ENCODE measurements at regions not wholly inside any gene's neighbourhood (a gene's known extent, or its start where the extent isn't known, plus 50 kb on each side); places are given as distances from the start of the nearest gene placed in this dataset.

- peak; percentile 3 for DNase-seq (ENCODE audit: low read depth, low spot score)
- H3K36me3 ChIP-seq (ENCODE audit: insufficient read depth, low read length) = no peaks in the 10 kb centered on the region
- H3K9me3 ChIP-seq (ENCODE audit: low read depth, low read length) = no peaks in the 10 kb centered on the region
- no peak overlapping the region for H3K27ac ChIP-seq
- TF ChIP-seq EZH2 (IDR thresholded peaks at IDR 0.05) (no peak), FOXP2 (optimal IDR thresholded peaks at IDR 0.05; ENCODE audit: control extremely low read depth, extremely low read length, insufficient read depth) (no peak), POLR2AphosphoS5 (IDR thresholded peaks at IDR 0.05; ENCODE audit: borderline replicate concordance, low read depth, low read length) (no peak)
- H3K9ac ChIP-seq (ENCODE audit: insufficient read length) = no peak overlapping the region
- H3K4me3 ChIP-seq = no peak overlapping the region
Measured at GRCh38 chr5:130805648-130806047, 359.4 kb downstream of the HINT1 start.

- H3K9ac ChIP-seq (ENCODE audit: insufficient read length) = no peak overlapping the region
- DNase-seq (ENCODE audit: low read depth, low spot score) = no peak
- H3K4me3 ChIP-seq = no peak overlapping the region
- H3K9me3 ChIP-seq (ENCODE audit: low read depth, low read length) = no peaks in the 10 kb centered on the region
- H3K27ac ChIP-seq = no peak overlapping the region
- H3K36me3 ChIP-seq (ENCODE audit: insufficient read depth, low read length) = no peaks in the 10 kb centered on the region
- TF ChIP-seq POLR2AphosphoS5 (IDR thresholded peaks at IDR 0.05; ENCODE audit: borderline replicate concordance, low read depth, low read length) = no peak
- TF ChIP-seq FOXP2 (optimal IDR thresholded peaks at IDR 0.05; ENCODE audit: control extremely low read depth, extremely low read length, insufficient read depth) = no peak
- no peak for TF ChIP-seq EZH2 (IDR thresholded peaks at IDR 0.05)
Measured at GRCh38 chr5:130805036-130805435, 360.0 kb downstream of the HINT1 start.

- no peak for DNase-seq (ENCODE audit: low read depth, low spot score)
- Histone ChIP-seq H3K36me3 (ENCODE audit: insufficient read depth, low read length) (no peaks in the 10 kb centered on the region), H3K9ac (ENCODE audit: insufficient read length) (no peak overlapping the region), H3K4me3 (no peak overlapping the region), H3K27ac (no peak overlapping the region), H3K9me3 (ENCODE audit: low read depth, low read length) (no peaks in the 10 kb centered on the region)
- TF ChIP-seq POLR2AphosphoS5 (IDR thresholded peaks at IDR 0.05; ENCODE audit: borderline replicate concordance, low read depth, low read length) (no peak), FOXP2 (optimal IDR thresholded peaks at IDR 0.05; ENCODE audit: control extremely low read depth, extremely low read length, insufficient read depth) (no peak), EZH2 (IDR thresholded peaks at IDR 0.05) (no peak)
Measured at GRCh38 chr5:130801963-130802362, 363.1 kb downstream of the HINT1 start.

- no peak for TF ChIP-seq FOXP2 (optimal IDR thresholded peaks at IDR 0.05; ENCODE audit: control extremely low read depth, extremely low read length, insufficient read depth)
- TF ChIP-seq EZH2 (IDR thresholded peaks at IDR 0.05) = no peak
- TF ChIP-seq POLR2AphosphoS5 (IDR thresholded peaks at IDR 0.05; ENCODE audit: borderline replicate concordance, low read depth, low read length) = no peak
- no peaks in the 10 kb centered on the region for H3K36me3 ChIP-seq (ENCODE audit: insufficient read depth, low read length)
- no peak overlapping the region for H3K9ac ChIP-seq (ENCODE audit: insufficient read length)
- H3K27ac ChIP-seq = no peak overlapping the region
- no peak overlapping the region for H3K4me3 ChIP-seq
- H3K9me3 ChIP-seq (ENCODE audit: low read depth, low read length) = no peaks in the 10 kb centered on the region
- no peak for DNase-seq (ENCODE audit: low read depth, low spot score)
Measured at GRCh38 chr5:130799015-130799414, 366.0 kb downstream of the HINT1 start.

- no peaks in the 10 kb centered on the region for H3K9me3 ChIP-seq (ENCODE audit: low read depth, low read length)
Measured at GRCh38 chr5:130797303-130797702, 367.8 kb downstream of the HINT1 start.

GRCh38 chr5:130796902-130797301, 368.2 kb downstream of the HINT1 start:
- DNase-seq (ENCODE audit: low read depth, low spot score) = no peak
- TF ChIP-seq POLR2AphosphoS5 (IDR thresholded peaks at IDR 0.05; ENCODE audit: borderline replicate concordance, low read depth, low read length) = no peak
- TF ChIP-seq EZH2 (IDR thresholded peaks at IDR 0.05) = no peak
- TF ChIP-seq FOXP2 (optimal IDR thresholded peaks at IDR 0.05; ENCODE audit: control extremely low read depth, extremely low read length, insufficient read depth) = no peak
- no peaks in the 10 kb centered on the region for H3K9me3 ChIP-seq (ENCODE audit: low read depth, low read length)
- H3K9ac ChIP-seq (ENCODE audit: insufficient read length) = no peak overlapping the region
- H3K36me3 ChIP-seq (ENCODE audit: insufficient read depth, low read length) = no peaks in the 10 kb centered on the region
- no peak overlapping the region for H3K27ac ChIP-seq
- H3K4me3 ChIP-seq = no peak overlapping the region

More at GRCh38 chr5:130797303-130797702, 367.8 kb downstream of the HINT1 start:
- H3K9ac ChIP-seq (ENCODE audit: insufficient read length) = no peak overlapping the region
- H3K4me3 ChIP-seq = no peak overlapping the region
- TF ChIP-seq FOXP2 (optimal IDR thresholded peaks at IDR 0.05; ENCODE audit: control extremely low read depth, extremely low read length, insufficient read depth) = no peak
- no peak for TF ChIP-seq POLR2AphosphoS5 (IDR thresholded peaks at IDR 0.05; ENCODE audit: borderline replicate concordance, low read depth, low read length)
- no peak for TF ChIP-seq EZH2 (IDR thresholded peaks at IDR 0.05)
- no peaks in the 10 kb centered on the region for H3K36me3 ChIP-seq (ENCODE audit: insufficient read depth, low read length)
- DNase-seq (ENCODE audit: low read depth, low spot score) = no peak
- H3K27ac ChIP-seq = no peak overlapping the region

GRCh38 chr5:130796032-130796431, 369.0 kb downstream of the HINT1 start:
- H3K9ac ChIP-seq (ENCODE audit: insufficient read length) = no peak overlapping the region
- TF ChIP-seq POLR2AphosphoS5 (IDR thresholded peaks at IDR 0.05; ENCODE audit: borderline replicate concordance, low read depth, low read length) (no peak), EZH2 (IDR thresholded peaks at IDR 0.05) (no peak)
- no peak for DNase-seq (ENCODE audit: low read depth, low spot score)
- no peak overlapping the region for H3K4me3 ChIP-seq
- no peaks in the 10 kb centered on the region for H3K9me3 ChIP-seq (ENCODE audit: low read depth, low read length)
- no peak overlapping the region for H3K27ac ChIP-seq
- H3K36me3 ChIP-seq (ENCODE audit: insufficient read depth, low read length) = no peaks in the 10 kb centered on the region

GRCh38 chr5:130795037-130795436, 370.0 kb downstream of the HINT1 start:
- Histone ChIP-seq H3K4me3 (no peak overlapping the region), H3K36me3 (ENCODE audit: insufficient read depth, low read length) (no peaks in the 10 kb centered on the region), H3K9ac (ENCODE audit: insufficient read length) (no peak overlapping the region), H3K27ac (no peak overlapping the region), H3K9me3 (ENCODE audit: low read depth, low read length) (no peaks in the 10 kb centered on the region)
- no peak for DNase-seq (ENCODE audit: low read depth, low spot score)
- TF ChIP-seq EZH2 (IDR thresholded peaks at IDR 0.05) = no peak
- no peak for TF ChIP-seq POLR2AphosphoS5 (IDR thresholded peaks at IDR 0.05; ENCODE audit: borderline replicate concordance, low read depth, low read length)
- no peak for TF ChIP-seq FOXP2 (optimal IDR thresholded peaks at IDR 0.05; ENCODE audit: control extremely low read depth, extremely low read length, insufficient read depth)

- no peak for TF ChIP-seq POLR2AphosphoS5 (IDR thresholded peaks at IDR 0.05; ENCODE audit: borderline replicate concordance, low read depth, low read length)
- TF ChIP-seq EZH2 (IDR thresholded peaks at IDR 0.05) = no peak
- no peak for TF ChIP-seq FOXP2 (optimal IDR thresholded peaks at IDR 0.05; ENCODE audit: control extremely low read depth, extremely low read length, insufficient read depth)
- H3K4me3 ChIP-seq = no peak overlapping the region
- no peak overlapping the region for H3K27ac ChIP-seq
- no peak overlapping the region for H3K9ac ChIP-seq (ENCODE audit: insufficient read length)
- no peaks in the 10 kb centered on the region for H3K36me3 ChIP-seq (ENCODE audit: insufficient read depth, low read length)
- no peaks in the 10 kb centered on the region for H3K9me3 ChIP-seq (ENCODE audit: low read depth, low read length)
- DNase-seq (ENCODE audit: low read depth, low spot score) = no peak
Measured at GRCh38 chr5:130777794-130778193, 387.3 kb downstream of the HINT1 start.
